WERI-Rb-1 (cell line): ENCODE measurements at regions not wholly inside any gene's neighbourhood (a gene's known extent, or its start where the extent isn't known, plus 50 kb on each side); places are given as distances from the start of the nearest gene placed in this dataset.
A peak's percentile ranks its signal among the peaks of the same experiment; 100 is the strongest.

Experiments
- DNase-seq: peaks from one replicate; pipeline ENCODE4 v3.0.0-alpha.2; 2020
- H3K27ac ChIP-seq: fragments of 250-450 bp; sonication (Bioruptor Pico); 2 replicates; pipeline ENCODE4 v1.5.1; 2020; ENCODE audit warnings: mild to moderate bottlenecking, moderate library complexity
- H3K27me3 ChIP-seq: fragments of 250-450 bp; sonication (Bioruptor Pico); 2 replicates; pipeline ENCODE4 v1.5.1; 2021; ENCODE audit warnings: mild to moderate bottlenecking, low read depth, moderate library complexity; ENCODE audit not compliant: insufficient read depth, severe bottlenecking
- H3K36me3 ChIP-seq: fragments of 250-450 bp; sonication (Bioruptor Pico); 2 replicates; pipeline ENCODE4 v1.5.1; 2020; ENCODE audit warnings: mild to moderate bottlenecking, moderate library complexity
- H3K4me3 ChIP-seq: 2 replicates; pipeline ENCODE4 v1.5.1; 2011; ENCODE audit warnings: low read depth, mild to moderate bottlenecking, control low read depth, low read length
- H3K9me3 ChIP-seq: fragments of 250-450 bp; sonication (Bioruptor Pico); 2 replicates; pipeline ENCODE4 v1.5.1; 2021; ENCODE audit warnings: mild to moderate bottlenecking, moderate library complexity; ENCODE audit not compliant: severe bottlenecking
- CTCF ChIP-seq: IDR thresholded peaks from 2 replicates; pipeline ENCODE4 v1.5.1; 2011; ENCODE audit warnings: low read depth, mild to moderate bottlenecking, control low read depth, inconsistent platforms, low read length

GRCh38 chr2:221097568-221097915 is 474.6 kb downstream of the EPHA4 start:
- no peak for TF ChIP-seq CTCF
- Histone ChIP-seq H3K4me3 (no peak overlapping the region), H3K36me3 (no peaks in the 10 kb centered on the region), H3K9me3 (peaks cover 2% of the 10 kb centered on the region), H3K27ac (no peak overlapping the region), H3K27me3 (no peaks in the 10 kb centered on the region)
- DNase-seq, result peak; percentile 34

- Histone ChIP-seq H3K36me3 (no peaks in the 10 kb centered on the region), H3K4me3 (no peak overlapping the region), H3K27me3 (no peaks in the 10 kb centered on the region), H3K27ac (no peak overlapping the region), H3K9me3 (peaks cover 2% of the 10 kb centered on the region)
- no peak for DNase-seq
- no peak for TF ChIP-seq CTCF
Observed at GRCh38 chr2:221097949-221098348, 474.2 kb downstream of the EPHA4 start.

GRCh38 chr2:221100467-221101089 is 471.5 kb downstream of the EPHA4 start:
- Histone ChIP-seq H3K36me3 (no peaks in the 10 kb centered on the region), H3K4me3 (no peak overlapping the region), H3K27ac (no peak overlapping the region), H3K27me3 (no peaks in the 10 kb centered on the region), H3K9me3 (peaks cover 2% of the 10 kb centered on the region)
- DNase-seq, result peak; percentile 11
- 0 out of 2 replicates have a peak, but pooled peaks have one; percentile 30 for TF ChIP-seq CTCF

- no peak for DNase-seq
- no peak overlapping the region for H3K27ac ChIP-seq
- peaks cover 2% of the 10 kb centered on the region for H3K9me3 ChIP-seq
- TF ChIP-seq CTCF, result no peak
- H3K36me3 ChIP-seq, result no peaks in the 10 kb centered on the region
- no peak overlapping the region for H3K4me3 ChIP-seq
- no peaks in the 10 kb centered on the region for H3K27me3 ChIP-seq
Observed at GRCh38 chr2:221102896-221103688, 469.0 kb downstream of the EPHA4 start.

- peaks cover 2% of the 10 kb centered on the region for H3K9me3 ChIP-seq
- DNase-seq, result no peak
- H3K36me3 ChIP-seq, result no peaks in the 10 kb centered on the region
- H3K27me3 ChIP-seq, result no peaks in the 10 kb centered on the region
- H3K27ac ChIP-seq, result no peak overlapping the region
- no peak overlapping the region for H3K4me3 ChIP-seq
- no peak for TF ChIP-seq CTCF
Observed at GRCh38 chr2:221103930-221104329, 468.2 kb downstream of the EPHA4 start.

GRCh38 chr2:221104361-221104811 is 467.7 kb downstream of the EPHA4 start:
- peaks cover 2% of the 10 kb centered on the region for H3K9me3 ChIP-seq
- H3K27me3 ChIP-seq, result no peaks in the 10 kb centered on the region
- H3K36me3 ChIP-seq, result no peaks in the 10 kb centered on the region
- no peak for DNase-seq
- no peak overlapping the region for H3K27ac ChIP-seq
- TF ChIP-seq CTCF, result no peak
- no peak overlapping the region for H3K4me3 ChIP-seq
